Smooth muscle cell (in vitro differentiated cells): ENCODE measurements at regions not wholly inside any gene's neighbourhood (a gene's known extent, or its start where the extent isn't known, plus 50 kb on each side); places are given as distances from the start of the nearest gene placed in this dataset.

Experiments used
- DNase-seq: peaks from one replicate; lab custom pipeline; 2025; ENCODE audit not compliant: unreplicated experiment; lab: John Stamatoyannopoulos, UW
- H2AFZ ChIP-seq: fragments of 200-600 bp; sonication (generic); 2 replicates; pipeline ENCODE4 v1.6.0; 2016; ENCODE audit warnings: antibody characterized with exemption, low read depth, mild to moderate bottlenecking
- H3F3A ChIP-seq: fragments of 200-600 bp; sonication (generic); 2 replicates; pipeline ENCODE4 v1.6.0; 2017; ENCODE audit warnings: antibody characterized with exemption, low read depth
- H3K27ac ChIP-seq: fragments of 200-600 bp; sonication (generic); 2 replicates; pipeline ENCODE4 v1.5.1; 2016; ENCODE audit warnings: low read depth, mild to moderate bottlenecking
- H3K27me3 ChIP-seq: fragments of 200-600 bp; sonication (generic); 2 replicates; pipeline ENCODE4 v1.6.1; 2016; ENCODE audit warnings: low read depth, mild to moderate bottlenecking
- H3K36me3 ChIP-seq: fragments of 200-600 bp; sonication (generic); 2 replicates; pipeline ENCODE4 v1.5.1; 2016; ENCODE audit warnings: low read depth
- H3K4me1 ChIP-seq: fragments of 200-600 bp; sonication (generic); 2 replicates; pipeline ENCODE4 v1.5.1; 2016; ENCODE audit warnings: low read depth
- H3K4me2 ChIP-seq: fragments of 200-600 bp; sonication (generic); 2 replicates; pipeline ENCODE4 v1.6.0; 2016; ENCODE audit warnings: mild to moderate bottlenecking
- H3K4me3 ChIP-seq: fragments of 200-600 bp; sonication (generic); 2 replicates; pipeline ENCODE4 v1.5.1; 2016; ENCODE audit warnings: mild to moderate bottlenecking
- H3K79me2 ChIP-seq: fragments of 200-600 bp; sonication (generic); 2 replicates; pipeline ENCODE4 v1.6.0; 2016; ENCODE audit warnings: low read depth, mild to moderate bottlenecking
- H3K9ac ChIP-seq: fragments of 200-600 bp; sonication (generic); 2 replicates; pipeline ENCODE4 v1.6.0; 2016; ENCODE audit warnings: low read depth
- H3K9me3 ChIP-seq: fragments of 200-600 bp; sonication (generic); replicated peaks from 2 replicates; pipeline ENCODE4 v1.5.1; 2016; ENCODE audit warnings: low read depth
- H4K20me1 ChIP-seq: fragments of 200-600 bp; sonication (generic); 2 replicates; pipeline ENCODE4 v1.6.0; 2016; ENCODE audit warnings: low read depth
- WGBS: methylation state at CpG from one replicate; pipeline ENCODE4 v1.1.7; 2016; ENCODE audit warnings: low lambda C conversion rate; 5-methylcytosine and 5-hydroxymethylcytosine counted together
- TF ChIP-seq, protein P1 (sequence below): fragments of 200-600 bp; sonication (generic); IDR thresholded peaks from 2 replicates; pipeline ENCODE4 v1.5.1; 2017; ENCODE audit warnings: borderline replicate concordance, mild to moderate bottlenecking, antibody characterized with exemption; ENCODE audit not compliant: insufficient read depth, poor library complexity, severe bottlenecking

DNA sequence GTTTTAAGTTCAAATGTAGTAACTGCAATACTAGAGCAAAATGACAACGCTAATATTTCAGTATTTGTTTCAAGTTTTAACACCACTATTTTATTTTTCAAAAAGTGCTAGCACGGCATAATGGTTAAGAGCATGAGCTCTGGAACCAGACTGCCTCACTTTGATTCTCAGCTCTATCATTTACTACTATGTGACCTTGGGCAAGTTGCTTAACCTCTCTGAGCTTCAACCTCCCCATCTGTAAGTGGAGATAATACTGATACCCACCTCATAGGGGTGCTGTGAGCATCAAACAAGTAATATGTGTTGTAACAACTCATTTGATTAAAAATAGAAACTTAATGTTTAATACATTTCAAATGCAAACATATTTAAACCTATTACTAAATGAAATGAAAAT is 115.4 kb upstream of the NPHP3 start:
- Histone ChIP-seq H2AFZ (no peak overlapping the region), H3K4me3 (no peak overlapping the region), H3K9ac (no peak overlapping the region), H3F3A (no peaks in the 10 kb centered on the region), H3K27me3 (no peaks in the 10 kb centered on the region), H4K20me1 (no peaks in the 10 kb centered on the region), H3K9me3 (no peaks in the 10 kb centered on the region), H3K27ac (no peak overlapping the region), H3K79me2 (no peaks in the 10 kb centered on the region), H3K4me2 (no peak overlapping the region), H3K4me1 (no peaks in the 10 kb centered on the region), H3K36me3 (no peaks in the 10 kb centered on the region)
- TF ChIP-seq, protein P1, sequence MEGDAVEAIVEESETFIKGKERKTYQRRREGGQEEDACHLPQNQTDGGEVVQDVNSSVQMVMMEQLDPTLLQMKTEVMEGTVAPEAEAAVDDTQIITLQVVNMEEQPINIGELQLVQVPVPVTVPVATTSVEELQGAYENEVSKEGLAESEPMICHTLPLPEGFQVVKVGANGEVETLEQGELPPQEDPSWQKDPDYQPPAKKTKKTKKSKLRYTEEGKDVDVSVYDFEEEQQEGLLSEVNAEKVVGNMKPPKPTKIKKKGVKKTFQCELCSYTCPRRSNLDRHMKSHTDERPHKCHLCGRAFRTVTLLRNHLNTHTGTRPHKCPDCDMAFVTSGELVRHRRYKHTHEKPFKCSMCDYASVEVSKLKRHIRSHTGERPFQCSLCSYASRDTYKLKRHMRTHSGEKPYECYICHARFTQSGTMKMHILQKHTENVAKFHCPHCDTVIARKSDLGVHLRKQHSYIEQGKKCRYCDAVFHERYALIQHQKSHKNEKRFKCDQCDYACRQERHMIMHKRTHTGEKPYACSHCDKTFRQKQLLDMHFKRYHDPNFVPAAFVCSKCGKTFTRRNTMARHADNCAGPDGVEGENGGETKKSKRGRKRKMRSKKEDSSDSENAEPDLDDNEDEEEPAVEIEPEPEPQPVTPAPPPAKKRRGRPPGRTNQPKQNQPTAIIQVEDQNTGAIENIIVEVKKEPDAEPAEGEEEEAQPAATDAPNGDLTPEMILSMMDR, result no peak
- DNase-seq, result no peak
- WGBS, result 98% methylated on average over 2 of the region's 2 CpGs

DNA sequence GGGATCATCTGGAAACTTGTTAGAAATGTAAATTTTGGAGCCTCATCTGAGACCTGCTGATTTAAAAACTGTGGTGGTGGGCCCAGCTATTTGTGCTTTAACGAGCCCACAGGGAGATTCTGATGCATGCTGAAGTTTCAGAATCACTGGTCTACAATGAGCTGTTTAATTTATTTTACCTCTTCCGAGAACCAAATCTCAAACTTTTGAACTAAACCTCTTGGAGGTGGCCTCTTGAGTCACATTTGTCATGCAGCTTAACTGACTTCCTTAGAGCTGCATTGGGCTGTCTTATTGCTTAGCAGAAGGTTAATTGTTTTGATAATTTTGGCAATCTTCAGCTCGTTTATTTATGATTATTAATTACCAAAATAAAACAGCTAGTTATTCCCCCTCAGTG is 112.1 kb upstream of the NPHP3 start:
- H3K27me3 ChIP-seq, result no peaks in the 10 kb centered on the region
- H3K36me3 ChIP-seq, result no peaks in the 10 kb centered on the region
- TF ChIP-seq, protein P1, result no peak
- WGBS, result 81% methylated on average over 3 of the region's 3 CpGs
- H3K4me1 ChIP-seq, result no peaks in the 10 kb centered on the region
- H3F3A ChIP-seq, result no peaks in the 10 kb centered on the region
- H3K9ac ChIP-seq, result no peak overlapping the region
- no peak overlapping the region for H3K4me2 ChIP-seq
- H2AFZ ChIP-seq, result no peak overlapping the region
- H3K4me3 ChIP-seq, result no peak overlapping the region
- DNase-seq, result no peak
- no peaks in the 10 kb centered on the region for H3K9me3 ChIP-seq
- no peak overlapping the region for H3K27ac ChIP-seq
- no peaks in the 10 kb centered on the region for H3K79me2 ChIP-seq
- no peaks in the 10 kb centered on the region for H4K20me1 ChIP-seq

DNA sequence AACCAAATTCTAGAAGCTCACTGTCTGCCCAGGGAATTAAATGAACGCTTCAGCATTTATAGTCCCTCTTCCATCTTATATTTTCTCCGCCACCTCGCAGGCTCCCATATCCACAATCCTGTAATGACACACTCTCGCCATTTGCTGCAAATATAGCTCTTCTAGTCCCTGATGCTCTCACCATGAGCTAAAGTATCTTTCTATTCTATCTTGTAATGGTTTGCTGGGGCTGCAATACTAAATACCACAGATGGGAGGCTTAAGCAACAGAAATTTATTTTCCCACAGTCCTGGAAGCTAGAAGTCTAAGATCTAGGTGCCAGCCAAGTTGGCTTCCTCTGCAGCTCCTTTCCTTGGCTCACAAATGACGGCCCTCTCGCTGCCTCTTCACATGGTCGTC is 106.9 kb upstream of the NPHP3 start:
- H3K4me1 ChIP-seq, result no peaks in the 10 kb centered on the region
- 94% methylated on average over 7 of the region's 7 CpGs for WGBS
- H3K4me3 ChIP-seq, result no peak overlapping the region
- H3K79me2 ChIP-seq, result no peaks in the 10 kb centered on the region
- no peak overlapping the region for H3K4me2 ChIP-seq
- H3K9ac ChIP-seq, result no peak overlapping the region
- H3K36me3 ChIP-seq, result no peaks in the 10 kb centered on the region
- H3F3A ChIP-seq, result no peaks in the 10 kb centered on the region
- no peaks in the 10 kb centered on the region for H3K27me3 ChIP-seq
- H4K20me1 ChIP-seq, result no peaks in the 10 kb centered on the region
- no peak overlapping the region for H2AFZ ChIP-seq
- TF ChIP-seq, protein P1, result no peak
- H3K9me3 ChIP-seq, result no peaks in the 10 kb centered on the region
- no peak overlapping the region for H3K27ac ChIP-seq
- no peak for DNase-seq

DNA sequence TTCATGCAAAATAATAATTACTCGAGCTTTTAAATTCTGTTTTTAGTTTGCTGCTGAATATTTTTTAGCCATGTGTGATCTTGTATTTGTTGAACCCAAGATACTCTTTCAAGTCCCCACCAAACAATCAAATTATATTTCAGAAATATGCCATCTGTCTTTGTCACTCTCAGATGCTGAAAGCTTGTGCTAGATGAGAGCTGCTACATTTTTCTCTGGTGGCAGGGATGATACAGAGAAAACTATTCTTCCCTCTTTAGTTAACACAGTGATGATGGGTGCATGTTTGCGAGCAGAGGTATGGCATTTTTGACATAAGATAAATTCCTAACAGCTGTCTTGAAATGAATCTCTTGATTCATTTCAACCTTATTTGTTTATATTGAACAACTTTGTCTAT is 100.6 kb upstream of the NPHP3 start:
- H3F3A ChIP-seq, result no peaks in the 10 kb centered on the region
- no peaks in the 10 kb centered on the region for H3K9me3 ChIP-seq
- H3K9ac ChIP-seq, result no peak overlapping the region
- no peaks in the 10 kb centered on the region for H4K20me1 ChIP-seq
- no peak overlapping the region for H3K27ac ChIP-seq
- DNase-seq, result no peak
- no peak overlapping the region for H3K4me3 ChIP-seq
- TF ChIP-seq, protein P1, result no peak
- H3K27me3 ChIP-seq, result no peaks in the 10 kb centered on the region
- H2AFZ ChIP-seq, result no peak overlapping the region
- no peaks in the 10 kb centered on the region for H3K36me3 ChIP-seq
- no peaks in the 10 kb centered on the region for H3K4me1 ChIP-seq
- WGBS, result 83% methylated on average over 2 of the region's 2 CpGs
- H3K4me2 ChIP-seq, result no peak overlapping the region
- H3K79me2 ChIP-seq, result no peaks in the 10 kb centered on the region
